ENCODE measurements at regions not wholly inside any gene's neighbourhood (a gene's known extent, or its start where the extent isn't known, plus 50 kb on each side); places are given as distances from the start of the nearest gene placed in this dataset.
A peak's percentile ranks its signal among the peaks of the same experiment; 100 is the strongest.

GRCh38 chr3:178295292-178295912 lies 240.8 kb upstream of the KCNMB2 start:
- Histone ChIP-seq H3K36me3 (ENCODE audit: insufficient read depth, low read length) (no peaks in the 10 kb centered on the region), H3K27me3 (ENCODE audit: insufficient read depth, low read length) (no peaks in the 10 kb centered on the region), H3K4me1 (ENCODE audit: insufficient read depth, low read length) (no peaks in the 10 kb centered on the region), H3K9me3 (ENCODE audit: low read length) (no peaks in the 10 kb centered on the region), H3K4me3 (ENCODE audit: low read length) (no peak overlapping the region), H2AFZ (ENCODE audit: low read depth, low read length) (no peak overlapping the region)

- H3K4me1 ChIP-seq (ENCODE audit: insufficient read depth, low read length): no peaks in the 10 kb centered on the region
- H3K27me3 ChIP-seq (ENCODE audit: insufficient read depth, low read length): no peaks in the 10 kb centered on the region
- H3K9me3 ChIP-seq (ENCODE audit: low read length): no peaks in the 10 kb centered on the region
- no peaks in the 10 kb centered on the region for H3K36me3 ChIP-seq (ENCODE audit: insufficient read depth, low read length)
- peak overlapping the region; percentile 71 for H2AFZ ChIP-seq (ENCODE audit: low read depth, low read length)
- H3K4me3 ChIP-seq (ENCODE audit: low read length): no peak overlapping the region
Observed at GRCh38 chr3:178297199-178297598, 239.0 kb upstream of the KCNMB2 start.

- Histone ChIP-seq H3K36me3 (ENCODE audit: insufficient read depth, low read length) (no peaks in the 10 kb centered on the region), H3K9me3 (ENCODE audit: low read length) (no peaks in the 10 kb centered on the region), H3K27me3 (ENCODE audit: insufficient read depth, low read length) (no peaks in the 10 kb centered on the region), H3K4me1 (ENCODE audit: insufficient read depth, low read length) (no peaks in the 10 kb centered on the region), H3K4me3 (ENCODE audit: low read length) (no peak overlapping the region), H2AFZ (ENCODE audit: low read depth, low read length) (peak overlapping the region; percentile 71)
Observed at GRCh38 chr3:178297740-178298139, 238.5 kb upstream of the KCNMB2 start.

GRCh38 chr3:178300441-178300959 lies 235.7 kb upstream of the KCNMB2 start:
- H2AFZ ChIP-seq (ENCODE audit: low read depth, low read length): no peak overlapping the region
- H3K27me3 ChIP-seq (ENCODE audit: insufficient read depth, low read length): no peaks in the 10 kb centered on the region
- no peaks in the 10 kb centered on the region for H3K4me1 ChIP-seq (ENCODE audit: insufficient read depth, low read length)
- H3K36me3 ChIP-seq (ENCODE audit: insufficient read depth, low read length): no peaks in the 10 kb centered on the region
- no peaks in the 10 kb centered on the region for H3K9me3 ChIP-seq (ENCODE audit: low read length)
- H3K4me3 ChIP-seq (ENCODE audit: low read length): no peak overlapping the region

- Histone ChIP-seq H3K36me3 (ENCODE audit: insufficient read depth, low read length) (no peaks in the 10 kb centered on the region), H3K9me3 (ENCODE audit: low read length) (no peaks in the 10 kb centered on the region), H3K4me3 (ENCODE audit: low read length) (no peak overlapping the region), H3K27me3 (ENCODE audit: insufficient read depth, low read length) (no peaks in the 10 kb centered on the region), H3K4me1 (ENCODE audit: insufficient read depth, low read length) (no peaks in the 10 kb centered on the region), H2AFZ (ENCODE audit: low read depth, low read length) (no peak overlapping the region)
Observed at GRCh38 chr3:178302966-178303930, 233.0 kb upstream of the KCNMB2 start.

- no peaks in the 10 kb centered on the region for H3K36me3 ChIP-seq (ENCODE audit: insufficient read depth, low read length)
- H3K9me3 ChIP-seq (ENCODE audit: low read length): no peaks in the 10 kb centered on the region
- H3K27me3 ChIP-seq (ENCODE audit: insufficient read depth, low read length): no peaks in the 10 kb centered on the region
- no peaks in the 10 kb centered on the region for H3K4me1 ChIP-seq (ENCODE audit: insufficient read depth, low read length)
- H3K4me3 ChIP-seq (ENCODE audit: low read length): no peak overlapping the region
- H2AFZ ChIP-seq (ENCODE audit: low read depth, low read length): no peak overlapping the region
Observed at GRCh38 chr3:178304758-178305467, 231.3 kb upstream of the KCNMB2 start.

- peaks cover 6% of the 10 kb centered on the region for H3K4me1 ChIP-seq (ENCODE audit: insufficient read depth, low read length)
- H3K9me3 ChIP-seq (ENCODE audit: low read length): no peaks in the 10 kb centered on the region
- H3K36me3 ChIP-seq (ENCODE audit: insufficient read depth, low read length): no peaks in the 10 kb centered on the region
- H2AFZ ChIP-seq (ENCODE audit: low read depth, low read length): no peak overlapping the region
- H3K27me3 ChIP-seq (ENCODE audit: insufficient read depth, low read length): no peaks in the 10 kb centered on the region
- H3K4me3 ChIP-seq (ENCODE audit: low read length): no peak overlapping the region
Observed at GRCh38 chr3:178306432-178307115, 229.7 kb upstream of the KCNMB2 start.

GRCh38 chr3:178308771-178309170 lies 227.5 kb upstream of the KCNMB2 start:
- H2AFZ ChIP-seq (ENCODE audit: low read depth, low read length): no peak overlapping the region
- H3K4me3 ChIP-seq (ENCODE audit: low read length): no peak overlapping the region
- H3K9me3 ChIP-seq (ENCODE audit: low read length): no peaks in the 10 kb centered on the region
- H3K27me3 ChIP-seq (ENCODE audit: insufficient read depth, low read length): no peaks in the 10 kb centered on the region
- no peaks in the 10 kb centered on the region for H3K36me3 ChIP-seq (ENCODE audit: insufficient read depth, low read length)
- H3K4me1 ChIP-seq (ENCODE audit: insufficient read depth, low read length): peaks cover 6% of the 10 kb centered on the region

GRCh38 chr3:178310949-178311348 lies 225.3 kb upstream of the KCNMB2 start:
- Histone ChIP-seq H3K4me1 (ENCODE audit: insufficient read depth, low read length) (peaks cover 6% of the 10 kb centered on the region), H3K27me3 (ENCODE audit: insufficient read depth, low read length) (no peaks in the 10 kb centered on the region), H3K4me3 (ENCODE audit: low read length) (no peak overlapping the region), H2AFZ (ENCODE audit: low read depth, low read length) (no peak overlapping the region), H3K9me3 (ENCODE audit: low read length) (no peaks in the 10 kb centered on the region), H3K36me3 (ENCODE audit: insufficient read depth, low read length) (no peaks in the 10 kb centered on the region)

GRCh38 chr3:178313716-178314115 lies 222.5 kb upstream of the KCNMB2 start:
- Histone ChIP-seq H3K4me1 (ENCODE audit: insufficient read depth, low read length) (peaks cover 6% of the 10 kb centered on the region), H3K4me3 (ENCODE audit: low read length) (no peak overlapping the region)

GRCh38 chr3:178318340-178318739 lies 217.9 kb upstream of the KCNMB2 start:
- H2AFZ ChIP-seq (ENCODE audit: low read depth, low read length): no peak overlapping the region
- H3K27me3 ChIP-seq (ENCODE audit: insufficient read depth, low read length): no peaks in the 10 kb centered on the region
- H3K4me1 ChIP-seq (ENCODE audit: insufficient read depth, low read length): no peaks in the 10 kb centered on the region
- H3K4me3 ChIP-seq (ENCODE audit: low read length): no peak overlapping the region
- H3K36me3 ChIP-seq (ENCODE audit: insufficient read depth, low read length): no peaks in the 10 kb centered on the region
- no peaks in the 10 kb centered on the region for H3K9me3 ChIP-seq (ENCODE audit: low read length)

More at GRCh38 chr3:178313716-178314115, 222.5 kb upstream of the KCNMB2 start:
- Histone ChIP-seq H2AFZ (ENCODE audit: low read depth, low read length) (no peak overlapping the region), H3K9me3 (ENCODE audit: low read length) (no peaks in the 10 kb centered on the region), H3K27me3 (ENCODE audit: insufficient read depth, low read length) (no peaks in the 10 kb centered on the region), H3K36me3 (ENCODE audit: insufficient read depth, low read length) (no peaks in the 10 kb centered on the region)

GRCh38 chr3:178318941-178319816 lies 217.1 kb upstream of the KCNMB2 start:
- H3K4me3 ChIP-seq (ENCODE audit: low read length): no peak overlapping the region
- H3K27me3 ChIP-seq (ENCODE audit: insufficient read depth, low read length): no peaks in the 10 kb centered on the region
- no peak overlapping the region for H2AFZ ChIP-seq (ENCODE audit: low read depth, low read length)
- no peaks in the 10 kb centered on the region for H3K4me1 ChIP-seq (ENCODE audit: insufficient read depth, low read length)
- H3K9me3 ChIP-seq (ENCODE audit: low read length): no peaks in the 10 kb centered on the region
- H3K36me3 ChIP-seq (ENCODE audit: insufficient read depth, low read length): no peaks in the 10 kb centered on the region

All from neuron (in vitro differentiated cells).